ENCODE measurements at regions not wholly inside any gene's neighbourhood (a gene's known extent, or its start where the extent isn't known, plus 50 kb on each side); places are given as distances from the start of the nearest gene placed in this dataset.

DNA sequence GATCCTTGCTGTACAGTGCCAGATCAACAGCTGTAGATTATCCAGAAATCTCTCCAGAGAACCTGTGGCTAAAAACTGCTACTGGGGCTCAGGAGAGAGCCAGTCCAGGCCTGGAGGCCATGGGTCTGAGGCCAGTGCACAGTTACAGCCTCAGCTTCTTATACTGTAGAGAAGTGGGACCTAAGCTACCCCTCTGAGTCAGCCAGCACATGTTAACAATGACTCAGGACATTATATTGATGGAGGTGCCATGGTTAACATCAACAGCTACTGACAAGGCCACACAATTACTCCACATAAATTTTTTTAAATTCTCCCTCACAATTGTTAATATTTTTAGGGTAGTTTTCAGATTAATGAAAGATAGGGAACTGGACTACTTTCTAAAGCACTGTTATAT is 138.5 kb downstream of the RBM26 start:
- DNase-seq, result no peak

DNA sequence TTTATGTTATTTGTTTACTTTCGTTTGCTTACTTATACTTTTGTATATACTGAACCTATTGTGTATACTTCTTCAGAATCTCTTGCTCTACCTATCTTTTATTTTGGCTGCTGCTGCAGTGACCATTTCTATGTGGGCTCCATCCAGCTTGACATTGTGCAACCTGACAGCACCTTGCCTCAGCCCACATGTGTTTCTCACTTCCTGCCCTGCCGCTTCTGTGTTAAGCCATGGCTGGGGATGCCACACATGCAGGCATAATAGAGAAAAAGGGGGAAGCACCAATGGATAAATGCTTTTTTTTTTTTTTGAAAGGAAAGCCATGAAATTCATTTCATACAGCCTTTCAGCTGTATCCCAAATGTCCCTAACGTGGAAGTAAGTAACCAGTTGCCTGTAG is 147.6 kb downstream of the RBM26 start:
- DNase-seq, result no peak

DNA sequence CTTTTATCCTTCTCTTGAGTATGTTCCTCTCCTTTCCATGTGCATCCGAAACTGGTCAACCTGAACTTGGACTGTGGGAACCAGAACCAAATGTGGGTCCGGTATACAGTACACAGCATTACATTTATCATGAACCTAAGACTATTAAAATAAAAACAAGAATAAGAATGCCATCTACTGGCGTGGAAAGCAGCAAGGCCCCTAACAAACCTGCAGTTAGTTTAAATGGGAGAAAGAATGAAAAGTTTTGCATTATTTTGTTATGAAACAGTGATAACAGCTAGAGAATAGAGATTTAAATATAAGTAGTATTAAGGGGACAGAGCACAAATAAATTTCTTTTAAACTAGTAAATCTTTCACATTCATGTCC is 159.5 kb downstream of the RBM26 start:
- DNase-seq, result no peak

DNA sequence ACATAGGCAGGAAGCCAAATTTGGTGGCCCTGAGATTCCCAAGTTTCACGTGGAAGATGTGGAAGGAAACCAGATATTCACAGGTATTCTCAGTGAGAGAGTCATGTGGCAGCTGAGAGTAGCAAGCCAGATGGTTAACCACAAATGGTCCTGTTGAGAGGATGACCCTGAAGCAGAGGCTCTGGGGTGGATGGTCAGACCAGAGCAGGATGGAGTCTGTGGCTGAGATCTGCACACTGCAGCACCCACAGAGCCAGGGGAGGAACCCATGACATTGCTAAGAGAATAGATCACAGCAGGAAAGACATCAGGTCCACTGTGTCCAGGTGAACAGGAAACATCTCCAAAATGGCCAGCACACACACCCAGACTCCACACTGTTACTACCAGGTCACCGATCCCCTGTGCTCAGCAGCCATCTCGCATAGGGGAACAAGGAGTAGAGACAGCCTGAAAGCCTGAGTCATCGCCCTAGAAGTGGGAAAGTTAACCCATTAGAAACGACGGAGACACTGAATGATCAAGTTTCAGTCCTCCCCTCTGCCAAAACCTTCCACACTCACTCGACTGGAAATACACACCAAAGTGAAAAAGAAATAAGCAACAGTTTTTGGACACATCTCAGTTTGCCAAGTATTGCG is 160.0 kb downstream of the RBM26 start:
- DNase-seq, result no peak

DNA sequence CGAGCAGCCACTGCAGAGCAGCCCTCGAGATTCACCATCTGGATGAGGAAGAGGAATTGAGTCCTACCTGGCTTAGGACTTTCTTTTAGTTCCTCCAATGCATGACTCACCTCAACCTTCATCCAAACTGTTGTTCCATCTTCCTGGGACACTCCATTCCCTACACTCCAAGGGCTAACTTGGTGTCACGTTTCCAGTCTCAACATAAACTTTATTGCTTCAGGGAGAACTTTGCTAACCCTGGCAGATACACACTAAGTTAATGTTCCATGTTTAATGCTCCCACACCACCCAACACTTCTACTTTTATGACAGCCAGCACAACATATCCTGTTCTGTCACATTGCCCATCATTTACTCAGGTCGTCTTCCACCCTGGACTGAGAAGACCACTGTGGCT is 164.4 kb downstream of the RBM26 start:
- DNase-seq, result no peak

DNA sequence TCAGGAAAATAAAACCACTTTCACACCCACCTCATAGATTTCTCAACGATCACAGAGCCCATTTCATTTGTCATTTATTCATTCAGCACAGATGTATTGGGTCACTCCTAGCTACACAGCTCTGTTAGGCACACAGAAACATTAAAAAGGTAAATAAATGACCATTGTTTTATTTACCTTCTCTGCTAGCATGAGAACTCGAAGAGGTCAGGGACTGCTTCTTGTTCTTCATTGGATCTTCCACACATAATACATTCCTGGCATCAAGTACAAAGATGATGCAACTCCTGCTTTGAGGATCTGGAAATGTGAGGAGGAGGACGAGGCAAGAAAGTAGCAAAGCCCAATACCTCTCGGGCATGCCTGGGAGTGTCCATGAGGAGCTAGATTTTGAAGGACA is 168.1 kb downstream of the RBM26 start:
- DNase-seq, result no peak

DNA sequence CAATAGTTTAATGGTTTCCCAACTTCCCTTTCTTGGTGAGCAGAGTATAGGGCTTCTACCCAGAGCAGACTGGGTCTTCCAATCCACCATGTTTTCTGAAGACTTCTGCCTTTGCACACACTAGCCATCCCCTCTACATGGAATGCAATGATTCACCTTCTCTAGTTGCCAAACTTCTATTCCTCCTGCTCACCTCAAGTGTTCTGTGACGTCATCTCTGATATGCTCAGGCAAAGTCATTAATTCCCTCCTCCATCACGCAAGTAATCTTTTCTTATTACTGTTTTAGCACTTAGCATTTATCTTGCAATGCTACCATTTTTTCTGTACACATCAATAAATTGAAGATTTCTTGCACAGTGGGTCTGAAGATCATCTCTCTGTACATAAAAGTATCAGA is 174.2 kb downstream of the RBM26 start:
- no peak for DNase-seq

DNA sequence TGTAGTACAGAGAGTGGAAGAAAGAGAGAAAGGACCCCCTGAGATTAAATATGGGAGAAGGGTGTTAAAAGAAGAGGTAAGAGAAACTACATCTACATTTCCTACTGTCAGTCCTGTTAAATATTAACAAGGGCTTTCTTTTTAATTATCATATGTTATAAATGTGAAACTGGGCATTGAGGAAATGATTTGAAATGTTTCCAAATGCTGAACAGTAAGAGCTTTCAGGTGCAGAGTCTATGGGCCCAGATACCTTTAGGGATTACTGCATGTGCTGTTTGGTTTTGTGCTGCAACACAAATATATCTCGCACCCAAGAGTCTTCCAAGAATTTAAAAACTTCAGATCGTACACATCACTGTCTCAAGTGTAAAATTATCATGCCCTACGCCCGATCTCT is 176.3 kb downstream of the RBM26 start:
- DNase-seq, result no peak

DNA sequence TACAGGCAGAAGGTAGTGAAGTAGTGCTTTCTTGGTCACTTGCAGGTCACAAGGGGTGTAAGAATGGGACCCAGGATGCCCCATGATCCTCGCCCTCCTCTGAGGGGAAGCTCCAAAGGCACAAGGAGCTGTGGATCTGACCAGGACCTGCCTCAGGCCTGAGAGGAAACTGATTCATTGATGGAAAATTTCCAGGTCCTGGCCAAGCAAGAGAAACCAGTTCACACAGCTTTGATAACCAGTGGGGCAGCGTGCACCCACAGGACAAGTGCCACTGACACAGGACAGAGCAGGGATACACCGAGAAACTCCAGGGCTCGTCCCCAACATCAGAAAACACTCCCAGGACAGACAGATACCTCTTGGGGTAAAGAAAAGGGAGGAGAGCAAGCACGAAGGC is 177.1 kb downstream of the RBM26 start:
- no peak for DNase-seq

DNA sequence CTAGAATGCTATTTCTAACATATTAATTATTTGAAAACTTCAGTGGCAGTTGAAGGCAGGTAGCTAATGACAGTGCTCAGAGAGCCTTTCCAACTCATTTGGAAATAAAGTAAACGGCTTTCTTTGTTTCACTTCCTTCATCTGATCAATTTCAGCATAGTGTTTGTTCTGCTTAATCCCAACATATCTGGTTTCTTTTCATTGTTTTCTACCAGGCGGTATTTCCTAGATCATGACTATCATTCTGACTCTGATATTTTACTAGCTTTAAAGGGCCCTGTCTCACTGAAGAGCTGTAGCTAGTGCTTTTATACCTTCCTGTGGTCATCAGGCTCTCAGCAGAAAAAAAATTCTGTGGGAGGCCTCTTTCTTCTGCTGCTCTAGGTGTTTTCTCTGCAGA is 178.6 kb downstream of the RBM26 start:
- DNase-seq, result peak; percentile 26

DNA sequence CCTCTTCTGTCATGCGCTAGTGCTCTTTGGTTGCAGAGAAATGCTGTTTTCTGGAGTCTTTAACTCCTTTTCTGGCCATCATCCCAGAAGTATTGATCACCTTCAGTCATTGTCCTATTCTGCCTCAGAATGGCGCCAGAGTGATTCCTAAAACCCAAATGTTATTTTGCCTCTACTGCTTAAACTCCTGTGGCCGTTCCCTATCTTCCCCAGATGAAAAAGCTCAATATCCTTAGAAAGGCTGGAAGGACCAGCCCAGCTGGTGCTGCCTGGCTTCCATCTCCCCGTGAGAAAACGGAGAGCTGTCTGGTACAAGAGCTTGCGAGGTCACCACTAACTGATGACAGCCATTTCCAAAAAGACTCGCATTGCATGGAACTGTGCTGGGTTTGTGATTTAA is 179.1 kb downstream of the RBM26 start:
- DNase-seq, result no peak

DNA sequence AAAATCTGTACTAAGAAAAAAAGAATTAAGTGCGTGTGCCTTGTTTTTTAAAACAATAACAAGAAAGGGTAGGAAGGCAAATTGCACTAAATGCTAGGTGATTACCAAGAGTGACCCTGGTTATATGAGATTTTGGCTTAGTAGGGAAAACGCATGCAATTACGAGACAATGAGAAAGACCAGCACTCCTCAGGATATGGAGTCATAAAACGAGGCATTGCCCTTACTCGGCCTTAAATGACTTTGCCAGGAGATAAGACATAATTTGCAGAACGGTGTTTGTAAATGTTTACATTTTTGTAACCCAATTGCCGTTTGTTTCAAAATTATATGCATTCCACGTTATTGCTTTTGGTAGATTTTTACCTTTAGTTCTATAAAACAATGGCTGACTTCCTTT is 179.8 kb downstream of the RBM26 start:
- no peak for DNase-seq

DNA sequence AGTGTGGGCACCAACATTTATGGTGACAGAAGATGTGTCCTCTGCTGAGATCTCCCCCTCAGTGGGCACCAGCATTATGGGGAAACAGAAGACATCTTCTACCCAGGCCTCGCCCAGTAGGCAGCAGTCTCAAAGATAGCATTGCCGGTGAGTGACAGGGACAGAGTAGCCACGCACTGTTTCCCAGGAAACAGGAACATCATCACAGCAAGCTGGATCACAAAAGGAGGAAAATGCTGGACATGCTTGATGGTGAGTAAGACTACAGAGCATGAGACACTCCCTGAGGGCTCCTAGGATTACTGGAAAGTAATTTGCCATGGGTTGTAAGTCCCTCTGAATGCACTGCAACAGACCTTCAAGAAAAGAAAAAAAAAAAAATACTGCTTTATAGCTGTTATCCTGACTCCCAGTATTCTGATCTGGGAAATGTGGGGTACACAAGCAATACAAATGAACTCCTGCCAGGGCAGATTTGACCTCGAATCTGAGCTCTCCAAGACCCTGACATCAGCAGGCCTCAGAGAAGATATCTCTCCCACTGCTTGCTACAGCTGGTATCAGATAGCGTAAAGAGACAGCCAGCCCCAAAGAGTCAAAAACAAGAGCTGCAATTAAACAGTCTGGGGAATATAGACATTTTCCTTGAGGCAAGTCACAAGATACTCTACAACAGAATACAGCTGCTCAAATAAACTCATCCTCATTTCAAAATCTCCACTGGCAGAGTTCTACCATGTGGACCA is 180.4 kb downstream of the RBM26 start:
- DNase-seq, result no peak

DNA sequence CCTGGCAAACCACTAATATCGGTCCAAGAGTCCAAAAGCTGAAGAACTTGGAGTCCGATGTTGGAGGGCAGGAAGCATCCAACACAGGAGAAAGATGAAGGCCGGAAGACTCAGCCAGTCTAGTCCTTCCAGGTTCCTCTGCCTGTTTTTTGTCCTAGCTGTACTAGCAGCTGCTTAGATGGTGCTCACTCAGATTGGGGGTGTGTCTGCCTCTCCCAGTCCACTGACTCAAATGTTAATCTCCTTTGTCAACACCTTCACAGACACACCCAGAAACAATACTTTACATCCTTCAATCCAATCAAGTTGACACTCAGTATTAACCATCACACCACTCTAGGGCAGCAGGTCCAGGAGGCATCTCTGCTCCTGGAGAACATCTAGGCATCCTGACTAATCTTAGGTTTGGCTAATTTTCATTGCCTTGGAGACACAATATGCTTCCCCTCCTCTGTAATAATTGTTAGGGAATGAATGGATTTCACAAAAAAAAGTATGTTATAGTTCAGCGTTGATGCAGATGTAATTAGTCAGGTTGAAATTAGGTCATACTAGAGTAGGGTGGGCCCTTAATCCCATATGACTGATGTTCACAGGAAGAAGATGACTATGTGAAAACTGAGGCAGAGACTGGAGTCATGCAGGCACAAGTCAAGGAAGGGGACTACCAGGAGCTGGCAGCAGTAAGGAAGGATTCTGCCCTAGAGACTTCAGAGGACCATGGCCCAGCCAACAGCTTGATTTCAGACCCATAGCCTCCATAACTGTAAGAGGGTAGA is 183.4 kb downstream of the RBM26 start:
- DNase-seq, result no peak

DNA sequence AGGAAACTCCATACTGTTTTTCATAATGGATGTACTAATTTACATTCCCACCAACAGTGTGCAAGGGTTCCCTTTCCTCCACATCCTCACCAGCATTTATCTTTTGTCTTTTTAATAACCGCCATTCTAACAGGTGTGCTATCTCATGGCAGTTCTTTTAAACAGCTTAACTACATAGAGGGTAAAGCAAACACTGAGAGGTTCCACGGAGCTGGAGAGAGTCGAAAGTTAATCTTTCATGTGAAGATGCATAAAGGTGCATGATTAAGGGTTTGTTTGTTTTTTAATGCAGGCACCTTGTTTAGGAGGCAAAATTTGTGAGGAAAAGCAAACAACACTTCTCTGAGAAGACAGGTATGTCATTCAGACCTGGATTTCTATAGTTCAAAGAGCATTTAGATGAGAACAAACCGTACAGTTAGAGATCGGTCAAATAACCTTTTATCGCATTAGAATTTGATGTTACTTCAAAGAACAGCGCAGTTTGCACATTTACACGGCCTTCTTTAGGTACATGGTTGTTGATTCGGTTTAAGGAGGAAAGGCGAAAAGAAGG is 193.9 kb downstream of the RBM26 start:
- no peak for DNase-seq

DNA sequence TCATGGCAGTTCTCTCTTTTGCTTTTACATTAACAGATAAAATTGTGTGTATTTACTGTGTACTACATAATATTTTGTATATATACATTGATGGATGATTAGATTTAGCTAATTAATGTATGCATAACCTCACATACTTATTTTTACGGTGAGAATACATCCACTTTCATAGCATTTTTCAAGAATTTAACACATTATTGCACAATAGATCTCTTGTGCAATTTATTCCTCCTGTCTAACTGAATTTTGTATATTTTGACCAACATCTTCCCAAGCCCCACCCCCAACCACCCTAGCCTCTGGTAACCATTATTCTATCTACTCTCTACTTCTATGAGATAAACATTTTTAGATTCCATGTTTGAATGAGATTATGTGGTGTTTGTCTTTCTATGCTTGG is 194.7 kb downstream of the RBM26 start:
- DNase-seq, result no peak

DNA sequence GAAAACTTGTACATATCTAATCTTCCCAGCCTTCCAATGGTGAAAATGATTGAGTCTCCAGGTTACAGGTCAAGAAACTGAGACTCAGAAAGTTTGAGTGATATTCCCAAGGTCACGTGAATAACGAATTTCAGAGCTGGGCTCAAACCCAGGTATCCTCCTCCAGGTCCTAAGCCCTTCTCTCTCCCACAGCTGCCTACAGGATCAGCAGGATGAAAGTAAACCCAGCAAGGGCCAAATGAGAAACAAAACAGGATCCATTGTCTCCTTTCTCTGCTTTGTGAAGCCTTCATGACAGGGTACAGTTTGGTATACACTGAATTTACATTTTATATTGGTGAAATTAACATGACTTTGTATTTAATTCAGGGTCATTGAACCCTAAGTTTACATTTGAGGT is 208.1 kb downstream of the RBM26 start:
- DNase-seq, result no peak

DNA sequence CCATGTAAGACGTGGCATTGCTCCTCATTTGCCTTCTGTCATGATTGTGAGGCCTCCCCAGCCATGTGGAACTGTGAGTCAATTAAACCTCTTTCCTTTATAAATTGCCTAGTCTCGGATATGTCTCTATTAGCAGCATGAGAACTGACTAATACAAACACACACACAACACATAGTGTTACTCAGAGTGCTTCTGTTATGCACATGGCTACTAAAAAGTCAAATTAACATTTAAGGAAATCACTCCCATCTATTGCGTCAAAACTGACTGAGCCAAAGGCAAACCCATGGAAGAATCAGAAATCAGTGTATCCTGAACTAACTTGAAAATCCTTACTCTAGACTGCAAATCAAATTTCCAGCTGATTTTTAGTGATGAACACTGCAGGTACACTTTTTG is 209.2 kb downstream of the RBM26 start:
- DNase-seq, result no peak

DNA sequence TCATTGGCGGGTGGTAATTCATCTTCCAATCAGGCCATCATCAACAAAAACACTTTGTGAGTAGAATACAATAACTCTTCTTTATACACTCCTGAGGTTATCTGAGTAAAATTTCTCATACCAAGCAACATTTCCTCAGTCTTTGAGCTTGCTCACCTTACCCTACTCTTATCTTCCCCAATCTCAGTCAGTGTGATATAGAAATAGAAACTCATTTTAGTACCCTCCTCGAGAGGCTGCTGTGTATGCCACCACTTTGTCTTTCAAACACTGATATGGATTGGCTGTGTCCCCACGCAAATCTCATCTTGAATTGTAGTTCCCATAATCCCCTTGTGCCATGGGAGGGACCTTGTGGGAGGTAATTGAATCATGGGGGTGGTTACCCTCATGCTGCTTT is 209.7 kb downstream of the RBM26 start:
- DNase-seq, result no peak

DNA sequence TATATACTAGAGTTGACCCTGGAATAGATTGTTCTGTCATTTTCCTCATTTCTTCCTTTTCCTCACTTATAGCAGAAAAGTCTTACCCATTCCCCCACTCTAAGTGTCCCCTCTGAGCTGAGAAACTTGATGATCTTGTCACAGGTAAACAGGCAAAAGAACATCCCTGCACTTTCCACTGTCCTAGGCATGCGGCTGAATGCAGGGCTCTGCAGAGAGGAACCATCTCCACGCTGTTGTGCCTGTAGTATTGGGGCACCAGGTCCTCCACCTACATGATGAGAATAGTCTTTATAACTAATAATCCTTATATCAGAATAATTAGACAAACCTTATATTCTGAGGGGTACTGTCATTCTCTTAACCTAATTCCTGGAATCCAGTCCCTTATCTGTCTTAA is 211.3 kb downstream of the RBM26 start:
- DNase-seq, result no peak

DNA sequence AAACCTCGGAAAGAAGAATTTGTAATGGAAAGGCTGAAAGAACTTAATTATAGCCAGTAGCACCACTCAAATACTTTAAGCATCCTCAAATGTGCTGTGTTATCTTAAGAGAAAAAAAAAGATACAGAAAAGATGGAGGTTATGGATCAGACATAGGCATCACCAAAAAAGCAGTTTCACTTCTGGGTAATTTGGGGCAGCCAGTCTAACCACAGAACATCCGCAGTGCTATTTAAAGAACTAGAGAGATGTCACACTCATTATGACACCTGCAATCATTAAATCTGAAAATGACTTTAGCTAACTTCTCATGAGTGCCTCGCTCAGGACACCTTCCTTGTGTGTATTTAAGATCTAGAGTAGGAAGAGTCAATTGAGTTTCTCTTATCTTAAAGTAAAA is 211.8 kb downstream of the RBM26 start:
- peak; percentile 50 for DNase-seq

DNA sequence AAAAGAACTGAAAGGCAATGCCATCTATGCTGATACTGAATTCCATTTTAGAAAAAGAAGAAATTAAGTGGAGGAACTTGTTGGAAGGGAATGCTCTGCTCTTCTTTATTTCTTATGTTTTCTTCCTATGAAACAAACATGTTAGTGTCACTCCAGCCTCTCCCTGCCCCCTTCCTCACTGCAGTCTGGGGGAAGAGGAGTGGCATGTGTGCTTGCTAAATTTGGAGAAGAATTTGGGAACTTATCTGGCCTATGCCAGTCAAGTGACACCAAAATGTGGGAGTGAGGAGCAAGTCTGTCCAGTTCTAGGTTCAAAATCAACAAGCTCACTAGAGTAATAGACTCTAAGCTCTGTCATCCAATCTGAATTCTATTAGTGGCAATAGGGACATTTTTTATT is 214.6 kb downstream of the RBM26 start:
- no peak for DNase-seq

DNA sequence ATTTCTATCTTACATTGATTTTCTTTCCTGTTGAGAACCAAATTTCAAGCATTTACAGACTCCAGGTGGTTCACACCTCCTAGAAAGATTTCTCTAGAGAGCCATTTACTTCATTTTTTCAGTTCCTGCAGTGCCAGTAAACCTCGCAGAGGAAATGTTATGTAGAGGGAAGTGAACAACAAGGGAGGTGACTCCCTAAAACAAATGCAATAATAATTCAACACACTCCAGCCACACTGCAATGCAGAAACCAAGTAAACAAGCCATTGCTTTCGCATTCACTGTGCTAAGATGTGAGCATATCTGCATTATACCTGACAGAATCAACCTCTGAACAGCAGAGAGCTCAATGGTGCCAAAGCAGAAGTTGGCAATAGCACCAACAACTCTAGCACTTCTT is 215.1 kb downstream of the RBM26 start:
- no peak for DNase-seq
